Stomach (tissue), 8 donors: ENCODE measurements at regions not wholly inside any gene's neighbourhood (a gene's known extent, or its start where the extent isn't known, plus 50 kb on each side); places are given as distances from the start of the nearest gene placed in this dataset.
A peak's percentile ranks its signal among the peaks of the same experiment; 100 is the strongest.

Experiments
- DNase-seq, 2 donors: peaks; one replicate each; pipeline versions ENCODE4 v3.0.0 to v3.0.0-alpha.2; 2013 to 2019
- H3K27ac ChIP-seq, 5 donors: fragments of 200-600 bp in 4 of 5; sonication (generic) in 4 of 5; one replicate each; pipeline ENCODE4 v1.5.1; 2013 to 2019; ENCODE audit warnings: mild to moderate bottlenecking in 1 of 5, moderate library complexity in 1 of 5
- H3K27me3 ChIP-seq, 3 donors: fragments of 200-600 bp; sonication (generic); one replicate each; pipeline ENCODE4 v1.5.1; 2017 to 2019; ENCODE audit warnings: mixed run types in 1 of 3
- H3K36me3 ChIP-seq, 4 donors: fragments of 200-600 bp; sonication (generic); 1 replicate in 3 of 4; 2 replicates in 1 of 4; pipeline ENCODE4 v1.5.1; 2016 to 2019
- H3K4me1 ChIP-seq, 4 donors: fragments of 200-600 bp; sonication (generic); one replicate each; pipeline ENCODE4 v1.5.1; 2016 to 2019
- H3K4me3 ChIP-seq, 4 donors: fragments of 200-600 bp; sonication (generic) in 3 of 4; one replicate each; pipeline ENCODE4 v1.5.1; 2016 to 2019; ENCODE audit warnings: mild to moderate bottlenecking in 1 of 4
- H3K9me3 ChIP-seq, 4 donors: fragments of 200-600 bp; sonication (generic); one replicate each; pipeline ENCODE4 v1.5.1; 2016 to 2019
- CTCF ChIP-seq, 7 experiments: fragments of 450-650 bp in 4 of 7; fragments of 200-600 bp in 3 of 7; sonication (generic) in 3 of 7; IDR thresholded peaks; one replicate each; pipeline ENCODE4 v1.5.1; 2016 to 2019; ENCODE audit warnings: antibody characterized with exemption in 7 of 7, control low read depth in 2 of 7, mild to moderate bottlenecking in 1 of 7
- EP300 ChIP-seq: sonication (generic); formaldehyde crosslinking; IDR thresholded peaks from one replicate; pipeline ENCODE4 v1.6.1; 2017; ENCODE audit warnings: antibody characterized with exemption
- POLR2A ChIP-seq, 4 donors: fragments of 450-650 bp; IDR thresholded peaks; one replicate each; pipeline ENCODE4 v1.6.1; 2016; ENCODE audit warnings: antibody characterized with exemption in 4 of 4, control low read depth in 2 of 4, mild to moderate bottlenecking in 1 of 4, moderate library complexity in 1 of 4
- POLR2AphosphoS5 ChIP-seq, 3 donors: sonication (generic); formaldehyde crosslinking; IDR thresholded peaks; one replicate each; pipeline ENCODE4 v1.6.1; 2016; ENCODE audit warnings: antibody characterized with exemption in 3 of 3
- WGBS, 5 donors: extraction: QIAGEN DNeasy Blood & Tissue Kit in 3 of 5; methylation state at CpG; one replicate each; pipeline versions ENCODE4 v1.1.5 to v1.1.7; 2013 to 2018; 5-methylcytosine and 5-hydroxymethylcytosine counted together
- intact Hi-C: fragments of 100-400 bp; cut with DNase I; formaldehyde crosslinking; loops from one replicate; pipeline ENCODE4 v1.15.1; 2023; ENCODE audit warnings: low total_unique reads
- donor health status: healthy with polysubstance abuse.
- donor health status: Bipolar disorder and iron deficiency.
- donor health status: healthy.

- Histone ChIP-seq H3K9me3 (no peaks in the 10 kb centered on the region), H3K4me1 (no peaks in the 10 kb centered on the region), H3K27me3 (no peaks in the 10 kb centered on the region), H3K27ac (no peak overlapping the region), H3K4me3 (no peak overlapping the region), H3K36me3 (no peaks in the 10 kb centered on the region)
- TF ChIP-seq POLR2AphosphoS5 (IDR thresholded peaks at IDR 0.05): no peak
- intact Hi-C loops: no loop called here
- no peak for DNase-seq
These were observed 443.5 kb upstream of the MAP2 start for GRCh38 chr2:208980321-208980720.

- 89 to 96% (median 95%) methylated on average over 3 of the region's 3 CpGs for WGBS, 5 donors
- intact Hi-C loops: no loop called here
- Histone ChIP-seq H3K4me3 (no peak overlapping the region), H3K27ac (no peak overlapping the region), H3K4me1 (no peaks in the 10 kb centered on the region), H3K27me3 (no peaks in the 10 kb centered on the region), H3K36me3 (no peaks in the 10 kb centered on the region), H3K9me3 (no peaks in the 10 kb centered on the region)
- TF ChIP-seq CTCF (IDR thresholded peaks at IDR 0.05) (no peak), EP300 (no peak), POLR2AphosphoS5 (IDR thresholded peaks at IDR 0.05) (no peak), POLR2A (IDR thresholded peaks at IDR 0.05) (no peak)
- DNase-seq: no peak
These were observed 441.0 kb upstream of the MAP2 start for GRCh38 chr2:208982831-208983230.

- H3K27me3 ChIP-seq: no peaks in the 10 kb centered on the region
- H3K9me3 ChIP-seq: no peaks in the 10 kb centered on the region
- intact Hi-C loops: no loop called here
- H3K27ac ChIP-seq: no peak overlapping the region
- H3K4me1 ChIP-seq: no peaks in the 10 kb centered on the region
- 80 to 91% (median 87%) methylated on average over 3 of the region's 3 CpGs for WGBS, 5 donors
- H3K4me3 ChIP-seq: no peak overlapping the region
- DNase-seq: no peak
- TF ChIP-seq POLR2AphosphoS5 (IDR thresholded peaks at IDR 0.05) (no peak), POLR2A (IDR thresholded peaks at IDR 0.05) (no peak), CTCF (IDR thresholded peaks at IDR 0.05) (no peak)
- no peaks in the 10 kb centered on the region for H3K36me3 ChIP-seq
These were observed 440.4 kb upstream of the MAP2 start for GRCh38 chr2:208983486-208983885.

GRCh38 chr2:208984376-208985090 lies 439.3 kb upstream of the MAP2 start:
- peak in 1 of 2 donors; percentile 18 for DNase-seq
- H3K27ac ChIP-seq: no peak overlapping the region
- no peaks in the 10 kb centered on the region for H3K27me3 ChIP-seq
- no peaks in the 10 kb centered on the region for H3K36me3 ChIP-seq
- H3K9me3 ChIP-seq: no peaks in the 10 kb centered on the region
- TF ChIP-seq EP300 (no peak), POLR2A (IDR thresholded peaks at IDR 0.05) (no peak), CTCF (IDR thresholded peaks at IDR 0.05) (no peak), POLR2AphosphoS5 (IDR thresholded peaks at IDR 0.05) (no peak)
- no peaks in the 10 kb centered on the region for H3K4me1 ChIP-seq
- intact Hi-C loops: no loop called here
- 59 to 72% (median 66%) methylated on average over 6 of the region's 6 CpGs for whole genome bisulfite sequencing, 5 donors
- no peak overlapping the region for H3K4me3 ChIP-seq

- intact Hi-C loops: no loop called here
- TF ChIP-seq EP300 (no peak), CTCF (IDR thresholded peaks at IDR 0.05) (no peak), POLR2AphosphoS5 (IDR thresholded peaks at IDR 0.05) (no peak), POLR2A (IDR thresholded peaks at IDR 0.05) (no peak)
- Histone ChIP-seq H3K27ac (no peak overlapping the region), H3K9me3 (peaks cover 0 to under 1% (median 0%) of the 10 kb centered on the region in 4 donors), H3K36me3 (no peaks in the 10 kb centered on the region), H3K27me3 (no peaks in the 10 kb centered on the region), H3K4me3 (no peak overlapping the region), H3K4me1 (no peaks in the 10 kb centered on the region)
- WGBS, 5 donors: 12 to 20% (median 14%) methylated on average over 5 of the region's 5 CpGs
- no peak for DNase-seq
These were observed 438.2 kb upstream of the MAP2 start for GRCh38 chr2:208985644-208986043.
